ENCODE measurements at regions not wholly inside any gene's neighbourhood (a gene's known extent, or its start where the extent isn't known, plus 50 kb on each side); places are given as distances from the start of the nearest gene placed in this dataset.

- TF ChIP-seq RARB (CRISPR knock-in tag; IDR thresholded peaks at IDR 0.05) (no peak), ZFP30 (CRISPR knock-in tag; IDR thresholded peaks at IDR 0.05) (no peak), ZNF565 (CRISPR knock-in tag; conservative IDR thresholded peaks at IDR 0.05; ENCODE audit: low read depth) (no peak), ISL1 (CRISPR knock-in tag; IDR thresholded peaks at IDR 0.05) (no peak), SNAI2 (CRISPR knock-in tag; IDR thresholded peaks at IDR 0.05) (no peak)
These were observed 1518.9 kb upstream of the B3GALT2 start for GRCh38 chr1:194705123-194705854.
